HCT116 (cell line): ENCODE measurements at regions not wholly inside any gene's neighbourhood (a gene's known extent, or its start where the extent isn't known, plus 50 kb on each side); places are given as distances from the start of the nearest gene placed in this dataset.
"Not testable (repeated sequence)": the region's sequence is repeated elsewhere in the genome, so short reads cannot be mapped to it uniquely, and the experiment has no call there.

Source experiments
- ELF1 ChIP-seq: IDR thresholded peaks from 2 replicates; pipeline ENCODE4 v1.6.1; 2012; ENCODE audit warnings: low read depth, borderline replicate concordance
- EZH2 ChIP-seq: fragments of 200-600 bp; sonication (generic); IDR thresholded peaks from 2 replicates; pipeline ENCODE4 v1.6.1; 2017; ENCODE audit warnings: antibody characterized with exemption, mixed run types
- EZH2phosphoT487 ChIP-seq: fragments of 200-600 bp; IDR thresholded peaks from 2 replicates; pipeline ENCODE4 v1.6.1; 2018; ENCODE audit warnings: antibody characterized with exemption, borderline replicate concordance
- FOSL1 ChIP-seq: IDR thresholded peaks from 2 replicates; pipeline ENCODE4 v1.6.1; 2012; ENCODE audit warnings: low read depth
- POLR2A ChIP-seq: IDR thresholded peaks from 2 replicates; pipeline ENCODE4 v1.7.0; 2011; ENCODE audit warnings: borderline replicate concordance; ENCODE audit not compliant: insufficient read depth, insufficient read length; ENCODE audit errors: extremely low read depth
- POLR2AphosphoS5 ChIP-seq: IDR thresholded peaks from 2 replicates; pipeline ENCODE4 v1.6.1; 2011; ENCODE audit warnings: mild to moderate bottlenecking, low read depth, low read length, moderate library complexity
- TCF7L2 ChIP-seq: IDR thresholded peaks from 2 replicates; pipeline ENCODE4 v1.7.0; 2011; ENCODE audit warnings: borderline replicate concordance, inconsistent platforms; ENCODE audit not compliant: insufficient read depth, insufficient read length; ENCODE audit errors: extremely low read depth
- YY1 ChIP-seq: IDR thresholded peaks from 2 replicates; pipeline ENCODE4 v1.6.1; 2011; ENCODE audit warnings: low read length, low read depth, moderate library complexity, mild to moderate bottlenecking; ENCODE audit not compliant: insufficient replicate concordance; ENCODE audit errors: extremely low read depth
- ZFX ChIP-seq: fragments of 450-650 bp; IDR thresholded peaks from 2 replicates; pipeline ENCODE4 v1.6.1; 2017
- TF ChIP-seq, protein P1 (sequence below), 3 experiments: fragments of 200-600 bp in 1 of 3; sonication (generic) in 1 of 3; IDR thresholded peaks in 2 of 3; conservative IDR thresholded peaks in 1 of 3; 2 replicates each; pipeline ENCODE4 v1.5.1; 2012 to 2017; ENCODE audit warnings: low read depth in 2 of 3, low read length in 2 of 3, antibody characterized with exemption in 1 of 3, borderline replicate concordance in 1 of 3, control low read depth in 1 of 3, mild to moderate bottlenecking in 1 of 3, mixed read lengths in 1 of 3, mixed run types in 1 of 3, moderate library complexity in 1 of 3; ENCODE audit not compliant: insufficient read depth in 1 of 3
- TF ChIP-seq, protein P2 (sequence below): IDR thresholded peaks from 2 replicates; pipeline ENCODE4 v1.6.1; 2012
- TF ChIP-seq, protein P3 (sequence below): IDR thresholded peaks from 2 replicates; pipeline ENCODE4 v1.6.1; 2011; ENCODE audit warnings: mild to moderate bottlenecking, low read length, moderate library complexity; ENCODE audit not compliant: insufficient replicate concordance; ENCODE audit errors: extremely low read depth
- TF ChIP-seq, protein P4 (sequence below): IDR thresholded peaks from 2 replicates; pipeline ENCODE4 v1.6.1; 2012; ENCODE audit warnings: low read depth
- TF ChIP-seq, protein P5 (sequence below): IDR thresholded peaks from 2 replicates; pipeline ENCODE4 v1.6.1; 2012

DNA sequence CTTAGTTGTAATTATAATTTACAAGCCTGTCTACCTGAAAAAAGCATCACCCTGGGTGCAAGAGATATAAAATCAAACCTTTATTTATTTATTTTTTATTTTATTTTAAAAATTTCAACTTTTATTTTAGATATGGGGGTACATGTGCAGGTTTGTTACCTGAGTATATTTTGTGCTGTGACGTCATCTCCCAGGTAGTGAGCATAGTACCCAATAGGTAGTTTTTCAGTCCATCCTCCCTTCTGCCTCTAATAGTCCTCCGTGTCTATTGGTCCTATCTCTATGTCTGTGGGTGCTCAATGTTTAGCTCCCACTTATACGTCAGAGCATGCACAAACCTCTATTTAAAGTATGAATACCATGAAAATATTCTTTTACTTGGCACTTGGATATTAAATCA is 1846.3 kb downstream of the KHDRBS2 start:
- TF ChIP-seq EZH2phosphoT487, ZFX, POLR2A, EZH2, POLR2AphosphoS5, TCF7L2, ELF1, FOSL1, YY1: not testable (repeated sequence)
- TF ChIP-seq, protein P1, sequence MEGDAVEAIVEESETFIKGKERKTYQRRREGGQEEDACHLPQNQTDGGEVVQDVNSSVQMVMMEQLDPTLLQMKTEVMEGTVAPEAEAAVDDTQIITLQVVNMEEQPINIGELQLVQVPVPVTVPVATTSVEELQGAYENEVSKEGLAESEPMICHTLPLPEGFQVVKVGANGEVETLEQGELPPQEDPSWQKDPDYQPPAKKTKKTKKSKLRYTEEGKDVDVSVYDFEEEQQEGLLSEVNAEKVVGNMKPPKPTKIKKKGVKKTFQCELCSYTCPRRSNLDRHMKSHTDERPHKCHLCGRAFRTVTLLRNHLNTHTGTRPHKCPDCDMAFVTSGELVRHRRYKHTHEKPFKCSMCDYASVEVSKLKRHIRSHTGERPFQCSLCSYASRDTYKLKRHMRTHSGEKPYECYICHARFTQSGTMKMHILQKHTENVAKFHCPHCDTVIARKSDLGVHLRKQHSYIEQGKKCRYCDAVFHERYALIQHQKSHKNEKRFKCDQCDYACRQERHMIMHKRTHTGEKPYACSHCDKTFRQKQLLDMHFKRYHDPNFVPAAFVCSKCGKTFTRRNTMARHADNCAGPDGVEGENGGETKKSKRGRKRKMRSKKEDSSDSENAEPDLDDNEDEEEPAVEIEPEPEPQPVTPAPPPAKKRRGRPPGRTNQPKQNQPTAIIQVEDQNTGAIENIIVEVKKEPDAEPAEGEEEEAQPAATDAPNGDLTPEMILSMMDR (IDR thresholded peaks at IDR 0.05 in 2 of 3, conservative IDR thresholded peaks at IDR 0.05 in 1 of 3; ENCODE audit: borderline replicate concordance in 1 of 3, insufficient read depth in 1 of 3, low read depth in 2 of 3, low read length in 2 of 3) = not testable (repeated sequence)
- TF ChIP-seq, protein P2, sequence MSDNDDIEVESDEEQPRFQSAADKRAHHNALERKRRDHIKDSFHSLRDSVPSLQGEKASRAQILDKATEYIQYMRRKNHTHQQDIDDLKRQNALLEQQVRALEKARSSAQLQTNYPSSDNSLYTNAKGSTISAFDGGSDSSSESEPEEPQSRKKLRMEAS = not testable (repeated sequence)
- TF ChIP-seq, protein P3, sequence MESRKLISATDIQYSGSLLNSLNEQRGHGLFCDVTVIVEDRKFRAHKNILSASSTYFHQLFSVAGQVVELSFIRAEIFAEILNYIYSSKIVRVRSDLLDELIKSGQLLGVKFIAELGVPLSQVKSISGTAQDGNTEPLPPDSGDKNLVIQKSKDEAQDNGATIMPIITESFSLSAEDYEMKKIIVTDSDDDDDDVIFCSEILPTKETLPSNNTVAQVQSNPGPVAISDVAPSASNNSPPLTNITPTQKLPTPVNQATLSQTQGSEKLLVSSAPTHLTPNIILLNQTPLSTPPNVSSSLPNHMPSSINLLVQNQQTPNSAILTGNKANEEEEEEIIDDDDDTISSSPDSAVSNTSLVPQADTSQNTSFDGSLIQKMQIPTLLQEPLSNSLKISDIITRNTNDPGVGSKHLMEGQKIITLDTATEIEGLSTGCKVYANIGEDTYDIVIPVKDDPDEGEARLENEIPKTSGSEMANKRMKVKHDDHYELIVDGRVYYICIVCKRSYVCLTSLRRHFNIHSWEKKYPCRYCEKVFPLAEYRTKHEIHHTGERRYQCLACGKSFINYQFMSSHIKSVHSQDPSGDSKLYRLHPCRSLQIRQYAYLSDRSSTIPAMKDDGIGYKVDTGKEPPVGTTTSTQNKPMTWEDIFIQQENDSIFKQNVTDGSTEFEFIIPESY = not testable (repeated sequence)
- TF ChIP-seq, protein P4, sequence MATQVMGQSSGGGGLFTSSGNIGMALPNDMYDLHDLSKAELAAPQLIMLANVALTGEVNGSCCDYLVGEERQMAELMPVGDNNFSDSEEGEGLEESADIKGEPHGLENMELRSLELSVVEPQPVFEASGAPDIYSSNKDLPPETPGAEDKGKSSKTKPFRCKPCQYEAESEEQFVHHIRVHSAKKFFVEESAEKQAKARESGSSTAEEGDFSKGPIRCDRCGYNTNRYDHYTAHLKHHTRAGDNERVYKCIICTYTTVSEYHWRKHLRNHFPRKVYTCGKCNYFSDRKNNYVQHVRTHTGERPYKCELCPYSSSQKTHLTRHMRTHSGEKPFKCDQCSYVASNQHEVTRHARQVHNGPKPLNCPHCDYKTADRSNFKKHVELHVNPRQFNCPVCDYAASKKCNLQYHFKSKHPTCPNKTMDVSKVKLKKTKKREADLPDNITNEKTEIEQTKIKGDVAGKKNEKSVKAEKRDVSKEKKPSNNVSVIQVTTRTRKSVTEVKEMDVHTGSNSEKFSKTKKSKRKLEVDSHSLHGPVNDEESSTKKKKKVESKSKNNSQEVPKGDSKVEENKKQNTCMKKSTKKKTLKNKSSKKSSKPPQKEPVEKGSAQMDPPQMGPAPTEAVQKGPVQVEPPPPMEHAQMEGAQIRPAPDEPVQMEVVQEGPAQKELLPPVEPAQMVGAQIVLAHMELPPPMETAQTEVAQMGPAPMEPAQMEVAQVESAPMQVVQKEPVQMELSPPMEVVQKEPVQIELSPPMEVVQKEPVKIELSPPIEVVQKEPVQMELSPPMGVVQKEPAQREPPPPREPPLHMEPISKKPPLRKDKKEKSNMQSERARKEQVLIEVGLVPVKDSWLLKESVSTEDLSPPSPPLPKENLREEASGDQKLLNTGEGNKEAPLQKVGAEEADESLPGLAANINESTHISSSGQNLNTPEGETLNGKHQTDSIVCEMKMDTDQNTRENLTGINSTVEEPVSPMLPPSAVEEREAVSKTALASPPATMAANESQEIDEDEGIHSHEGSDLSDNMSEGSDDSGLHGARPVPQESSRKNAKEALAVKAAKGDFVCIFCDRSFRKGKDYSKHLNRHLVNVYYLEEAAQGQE = not testable (repeated sequence)
- TF ChIP-seq, protein P5, sequence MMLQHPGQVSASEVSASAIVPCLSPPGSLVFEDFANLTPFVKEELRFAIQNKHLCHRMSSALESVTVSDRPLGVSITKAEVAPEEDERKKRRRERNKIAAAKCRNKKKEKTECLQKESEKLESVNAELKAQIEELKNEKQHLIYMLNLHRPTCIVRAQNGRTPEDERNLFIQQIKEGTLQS = not testable (repeated sequence)
